Right ventricle myocardium superior (tissue), 1 donor: ENCODE measurements at regions not wholly inside any gene's neighbourhood (a gene's known extent, or its start where the extent isn't known, plus 50 kb on each side); places are given as distances from the start of the nearest gene placed in this dataset.

Experiments used
- ATAC-seq: fragments of 200-7000 bp; cut with Tn5 transposase; one replicate; pipeline ENCODE4 v1.9.1; 2020; ENCODE audit warnings: mild to moderate bottlenecking; ENCODE audit not compliant: poor library complexity
- DNase-seq: peaks from one replicate; pipeline ENCODE4 v3.0.0-alpha.2; 2020
- intact Hi-C: fragments of 100-400 bp; cut with DNase I; formaldehyde crosslinking; loops from one replicate; pipeline ENCODE4 v1.11.2; 2022
- donor health status: DM: no; HTN: yes; CAD: no; lungs with severe emphysema.

GRCh38 chr4:121454251-121454979 is 73.6 kb upstream of the QRFPR start:
- no peak for ATAC-seq
- intact Hi-C loops = no loop called here

GRCh38 chr4:121451310-121451709 is 70.5 kb upstream of the QRFPR start:
- ATAC-seq = no peak
- intact Hi-C loops = no loop called here

More at GRCh38 chr4:121454251-121454979, 73.6 kb upstream of the QRFPR start:
- DNase-seq = no peak

DNA sequence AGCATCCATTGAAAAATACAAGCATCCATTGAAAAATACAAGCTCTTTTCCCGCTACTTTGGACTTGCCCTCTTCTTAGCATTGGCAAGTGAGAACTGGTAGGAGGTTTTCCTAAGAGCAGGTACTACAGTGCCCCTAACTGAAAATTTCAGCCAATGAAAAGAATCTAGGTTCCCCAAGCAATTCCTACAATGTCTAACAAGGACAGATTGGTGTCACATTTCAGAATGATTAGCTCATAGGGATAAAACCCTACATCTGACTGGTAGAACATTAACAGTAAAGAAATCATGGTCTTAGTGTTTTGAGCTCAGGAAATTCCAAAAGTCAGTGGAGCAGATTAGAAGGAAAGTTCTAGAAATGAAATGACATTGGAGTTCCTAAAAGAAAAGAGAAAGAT is 68.6 kb upstream of the QRFPR start:
- intact Hi-C loops = no loop called here
- DNase-seq (no peak), ATAC-seq (no peak)

More at GRCh38 chr4:121451310-121451709, 70.5 kb upstream of the QRFPR start:
- DNase-seq = no peak

DNA sequence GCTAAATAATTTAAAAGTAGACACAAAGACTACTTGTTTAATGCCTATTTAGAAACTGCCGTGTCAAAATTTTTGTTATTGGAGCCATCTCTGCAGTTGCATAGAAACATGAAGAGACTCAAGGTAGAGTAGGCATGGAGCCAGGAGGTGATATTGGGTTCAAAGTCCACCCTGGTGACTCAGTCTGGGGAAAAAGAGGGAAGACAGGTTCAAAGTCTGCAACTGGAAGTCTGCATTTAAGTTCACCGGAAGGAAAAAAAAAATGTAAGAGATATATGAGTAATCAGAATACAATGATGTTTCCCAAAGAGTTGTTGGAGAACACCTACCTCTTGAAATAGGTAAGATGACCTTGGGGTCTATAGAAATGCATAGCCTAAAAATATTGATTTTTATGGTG is 67.4 kb upstream of the QRFPR start:
- intact Hi-C loops = no loop called here
- DNase-seq (no peak), ATAC-seq (no peak)

DNA sequence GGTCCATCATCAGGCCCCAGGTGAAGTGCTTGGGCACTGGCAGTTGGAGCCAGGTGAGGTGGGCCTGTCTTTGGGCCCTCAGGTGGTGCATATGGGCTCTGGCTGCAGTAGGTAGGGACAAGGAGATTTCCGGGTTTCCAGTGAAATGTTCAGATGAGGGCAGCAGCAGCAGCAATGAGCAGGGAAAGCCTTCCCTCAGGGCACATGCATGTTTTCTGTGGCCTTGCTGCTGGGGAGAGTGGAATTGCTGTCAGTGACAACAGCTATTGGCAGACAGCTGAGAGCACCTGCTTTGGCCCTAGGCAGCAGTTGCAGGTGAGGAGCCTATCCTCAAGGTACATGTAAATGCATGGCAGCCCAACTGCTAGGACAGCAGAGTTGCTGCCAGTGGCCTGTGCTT is 58.9 kb upstream of the QRFPR start:
- ATAC-seq (no peak), DNase-seq (no peak)
- intact Hi-C loops = no loop called here
